ENCODE measurements at regions not wholly inside any gene's neighbourhood (a gene's known extent, or its start where the extent isn't known, plus 50 kb on each side); places are given as distances from the start of the nearest gene placed in this dataset.
"Not testable (repeated sequence)": the region's sequence is repeated elsewhere in the genome, so short reads cannot be mapped to it uniquely, and the experiment has no call there.

GRCh38 chr13:50133358-50133953 lies 118.2 kb downstream of the KCNRG start:
- H3K36me3 ChIP-seq, result no peaks in the 10 kb centered on the region
- TF ChIP-seq CTCF (IDR thresholded peaks at IDR 0.05), result no peak

GRCh38 chr13:50136226-50136625 lies 121.0 kb downstream of the KCNRG start:
- Histone ChIP-seq H3K9me3 (no peaks in the 10 kb centered on the region), H3K27ac (no peak overlapping the region), H3K36me3 (no peaks in the 10 kb centered on the region), H3K4me1 (peaks cover 7% of the 10 kb centered on the region), H3K27me3 (peaks cover 23% of the 10 kb centered on the region), H3K4me3 (no peak overlapping the region)
- no peak for DNase-seq
- intact Hi-C loops (cut with DNase I), result no loop called here
- TF ChIP-seq CTCF (IDR thresholded peaks at IDR 0.05), result no peak
- ATAC-seq, result no peak

More at GRCh38 chr13:50133358-50133953, 118.2 kb downstream of the KCNRG start:
- intact Hi-C loops (cut with DNase I), result no loop called here
- no peak overlapping the region for H3K4me3 ChIP-seq
- ATAC-seq, result no peak
- no peak overlapping the region for H3K27ac ChIP-seq
- H3K9me3 ChIP-seq, result no peaks in the 10 kb centered on the region
- no peak for DNase-seq
- peaks cover 49% of the 10 kb centered on the region for H3K27me3 ChIP-seq
- H3K4me1 ChIP-seq, result peaks cover 22% of the 10 kb centered on the region

- Histone ChIP-seq H3K36me3 (no peaks in the 10 kb centered on the region), H3K27ac (no peak overlapping the region), H3K4me3 (no peak overlapping the region), H3K4me1 (peaks cover 3% of the 10 kb centered on the region), H3K9me3 (no peaks in the 10 kb centered on the region), H3K27me3 (peaks cover 18% of the 10 kb centered on the region)
- no peak for TF ChIP-seq CTCF (IDR thresholded peaks at IDR 0.05)
- ATAC-seq (no peak), DNase-seq (no peak)
- intact Hi-C loops (cut with DNase I), result no loop called here
These were observed 121.4 kb downstream of the KCNRG start for GRCh38 chr13:50136678-50137077.

GRCh38 chr13:50139435-50139934 lies 124.2 kb downstream of the KCNRG start:
- H3K27me3 ChIP-seq; H3K4me3 ChIP-seq; H3K36me3 ChIP-seq; H3K4me1 ChIP-seq; ATAC-seq; H3K9me3 ChIP-seq; intact Hi-C loops (cut with DNase I); H3K27ac ChIP-seq; DNase-seq: not testable (repeated sequence)

- Histone ChIP-seq H3K27me3 (no peaks in the 10 kb centered on the region), H3K9me3 (no peaks in the 10 kb centered on the region), H3K4me1 (peaks cover 3% of the 10 kb centered on the region), H3K36me3 (no peaks in the 10 kb centered on the region), H3K27ac (no peak overlapping the region), H3K4me3 (no peak overlapping the region)
- no peak for TF ChIP-seq CTCF (IDR thresholded peaks at IDR 0.05)
- DNase-seq (no peak), ATAC-seq (no peak)
- intact Hi-C loops (cut with DNase I), result no loop called here
These were observed 124.9 kb downstream of the KCNRG start for GRCh38 chr13:50140153-50140552.

GRCh38 chr13:50140581-50141374 lies 125.5 kb downstream of the KCNRG start:
- Histone ChIP-seq H3K4me3 (no peak overlapping the region), H3K4me1 (peaks cover 3% of the 10 kb centered on the region), H3K27me3 (no peaks in the 10 kb centered on the region), H3K36me3 (no peaks in the 10 kb centered on the region), H3K27ac (peak overlapping the region; percentile 65), H3K9me3 (no peaks in the 10 kb centered on the region)
- intact Hi-C loops (cut with DNase I), result no loop called here
- DNase-seq (no peak), ATAC-seq (peak; percentile 27)
- TF ChIP-seq CTCF (IDR thresholded peaks at IDR 0.05), result no peak
